ENCODE measurements at regions not wholly inside any gene's neighbourhood (a gene's known extent, or its start where the extent isn't known, plus 50 kb on each side); places are given as distances from the start of the nearest gene placed in this dataset.

DNA sequence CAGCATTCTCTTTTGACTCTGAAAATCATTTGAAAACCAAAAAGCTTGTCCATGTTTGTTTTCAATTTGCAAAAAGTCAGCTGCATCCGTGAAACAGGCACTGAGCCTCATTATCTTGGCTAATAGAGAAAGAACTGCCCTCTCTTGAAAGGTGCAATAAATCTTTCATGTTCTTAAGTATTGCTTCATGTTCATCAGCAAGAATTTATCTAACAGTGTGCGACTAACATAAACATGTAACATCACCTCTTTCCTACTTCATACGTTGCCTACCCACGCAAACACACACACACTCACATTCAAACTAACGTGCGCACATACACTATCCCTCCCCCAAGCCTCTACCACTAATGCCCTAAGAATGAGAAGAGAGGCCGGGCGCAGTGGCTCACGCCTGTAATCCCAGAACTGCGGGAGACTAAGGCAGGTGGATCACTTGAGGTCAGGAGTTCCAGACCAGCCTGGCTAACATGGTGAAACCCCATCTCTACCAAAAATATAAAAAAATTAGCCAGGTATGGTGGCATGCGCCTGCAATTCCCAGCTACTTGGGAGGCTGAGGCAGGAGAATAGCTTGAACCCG lies 629.7 kb upstream of the ZNF608 start:
- FAIRE-seq (no peak), DNase-seq (ENCODE audit: insufficient read length) (no peak)

GRCh38 chr5:125377141-125377540 lies 630.7 kb upstream of the ZNF608 start:
- DNase-seq (ENCODE audit: insufficient read length) (no peak), FAIRE-seq (no peak)
- TF ChIP-seq POLR2A (IDR thresholded peaks at IDR 0.05; ENCODE audit: low read depth, low read length) (no peak), TAF1 (IDR thresholded peaks at IDR 0.05; ENCODE audit: borderline replicate concordance, low read depth, low read length) (no peak), POLR2AphosphoS5 (IDR thresholded peaks at IDR 0.05; ENCODE audit: low read depth, low read length) (no peak)

More for the DNA sequence above, 629.7 kb upstream of the ZNF608 start:
- TF ChIP-seq TAF1 (IDR thresholded peaks at IDR 0.05; ENCODE audit: borderline replicate concordance, low read depth, low read length) (no peak), POLR2A (IDR thresholded peaks at IDR 0.05; ENCODE audit: low read depth, low read length) (no peak), POLR2AphosphoS5 (IDR thresholded peaks at IDR 0.05; ENCODE audit: low read depth, low read length) (no peak)

- TF ChIP-seq POLR2AphosphoS5 (IDR thresholded peaks at IDR 0.05; ENCODE audit: low read depth, low read length) (no peak), POLR2A (IDR thresholded peaks at IDR 0.05; ENCODE audit: low read depth, low read length) (no peak), TAF1 (IDR thresholded peaks at IDR 0.05; ENCODE audit: borderline replicate concordance, low read depth, low read length) (no peak)
- FAIRE-seq: no peak
- no peak for DNase-seq (ENCODE audit: insufficient read length)
Measured at GRCh38 chr5:125381290-125381689, 634.9 kb upstream of the ZNF608 start.

GRCh38 chr5:125384071-125384470 lies 637.6 kb upstream of the ZNF608 start:
- TF ChIP-seq POLR2A (IDR thresholded peaks at IDR 0.05; ENCODE audit: low read depth, low read length): no peak
- no peak for TF ChIP-seq TAF1 (IDR thresholded peaks at IDR 0.05; ENCODE audit: borderline replicate concordance, low read depth, low read length)
- TF ChIP-seq POLR2AphosphoS5 (IDR thresholded peaks at IDR 0.05; ENCODE audit: low read depth, low read length): no peak
- FAIRE-seq: no peak
- no peak for DNase-seq (ENCODE audit: insufficient read length)

DNA sequence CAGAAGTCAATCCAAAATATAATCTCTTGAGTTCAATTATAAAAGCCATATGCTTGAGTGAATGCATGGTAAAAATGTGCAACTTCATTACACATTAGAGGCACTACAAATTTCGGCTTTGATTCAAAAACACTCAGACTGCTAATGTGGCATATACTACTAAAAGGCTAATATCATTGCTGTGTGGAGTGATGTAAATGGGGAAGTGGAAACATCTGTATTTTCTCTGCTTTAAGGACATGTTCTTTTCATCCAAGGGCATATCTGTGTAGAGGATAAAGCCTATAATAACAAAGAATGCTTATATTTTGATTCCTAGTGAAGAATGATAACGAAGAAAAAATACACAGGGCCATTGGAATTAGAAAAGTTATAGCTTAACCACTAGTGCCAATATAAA lies 643.9 kb upstream of the ZNF608 start:
- TF ChIP-seq TAF1 (IDR thresholded peaks at IDR 0.05; ENCODE audit: borderline replicate concordance, low read depth, low read length) (no peak), POLR2A (IDR thresholded peaks at IDR 0.05; ENCODE audit: low read depth, low read length) (no peak), POLR2AphosphoS5 (IDR thresholded peaks at IDR 0.05; ENCODE audit: low read depth, low read length) (no peak)
- DNase-seq (ENCODE audit: insufficient read length): no peak
- no peak for FAIRE-seq

GRCh38 chr5:125393221-125393815 lies 646.9 kb upstream of the ZNF608 start:
- TF ChIP-seq TAF1 (IDR thresholded peaks at IDR 0.05; ENCODE audit: borderline replicate concordance, low read depth, low read length): no peak
- no peak for TF ChIP-seq POLR2AphosphoS5 (IDR thresholded peaks at IDR 0.05; ENCODE audit: low read depth, low read length)
- TF ChIP-seq POLR2A (IDR thresholded peaks at IDR 0.05; ENCODE audit: low read depth, low read length): no peak
- DNase-seq (ENCODE audit: insufficient read length) (no peak), FAIRE-seq (no peak)

DNA sequence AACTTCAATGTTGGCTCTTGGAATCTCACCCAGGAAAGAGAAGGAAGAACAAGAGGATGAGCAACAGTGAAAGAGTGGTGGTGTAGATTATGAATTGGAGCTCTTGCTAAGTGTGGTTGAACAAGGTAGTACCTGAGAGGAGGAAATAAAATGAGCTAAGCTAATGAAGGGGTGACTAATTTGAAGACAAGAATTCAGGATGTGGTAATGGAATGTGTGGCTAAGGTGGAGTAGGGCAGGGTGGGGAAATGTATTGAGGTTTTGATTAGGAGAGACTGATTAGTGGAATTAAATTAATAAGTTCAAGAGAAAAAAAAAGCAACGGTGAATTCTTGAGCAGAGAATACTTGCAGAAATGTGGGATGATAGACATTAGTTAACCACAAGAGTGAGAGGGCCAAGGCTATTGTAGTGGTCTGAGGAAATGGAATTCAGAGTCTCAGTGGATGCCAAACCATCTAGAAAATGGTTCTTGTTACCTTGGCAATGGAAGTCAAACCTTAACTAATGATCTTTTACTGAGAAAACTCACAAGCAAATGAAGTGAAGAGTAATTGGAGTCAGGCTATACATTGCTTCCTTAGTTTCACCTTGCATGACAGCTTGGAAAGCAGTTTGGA lies 648.3 kb upstream of the ZNF608 start:
- DNase-seq (ENCODE audit: insufficient read length) (no peak), FAIRE-seq (no peak)
- no peak for TF ChIP-seq TAF1 (IDR thresholded peaks at IDR 0.05; ENCODE audit: borderline replicate concordance, low read depth, low read length)
- no peak for TF ChIP-seq POLR2AphosphoS5 (IDR thresholded peaks at IDR 0.05; ENCODE audit: low read depth, low read length)
- TF ChIP-seq POLR2A (IDR thresholded peaks at IDR 0.05; ENCODE audit: low read depth, low read length): no peak

DNA sequence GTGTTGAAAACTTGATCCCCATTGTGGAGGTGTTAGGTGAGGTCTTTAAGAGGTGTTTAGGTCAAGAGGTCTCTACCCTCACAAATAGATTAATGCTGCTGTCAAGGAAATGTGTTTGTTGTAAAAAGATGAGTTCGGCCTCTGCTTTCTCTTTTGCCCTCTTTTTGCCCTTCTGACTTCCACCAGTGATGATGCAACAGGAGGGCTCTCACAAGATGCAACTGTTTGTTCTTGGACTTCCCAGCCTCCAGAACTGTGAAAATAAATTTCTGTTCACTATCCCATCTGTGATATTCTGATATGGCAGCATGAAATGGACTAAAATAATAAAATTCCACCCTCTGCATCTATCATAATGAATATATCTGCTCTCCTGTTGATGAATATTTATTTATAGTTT lies 650.0 kb upstream of the ZNF608 start:
- DNase-seq (ENCODE audit: insufficient read length) (no peak), FAIRE-seq (no peak)
- TF ChIP-seq TAF1 (IDR thresholded peaks at IDR 0.05; ENCODE audit: borderline replicate concordance, low read depth, low read length): no peak
- TF ChIP-seq POLR2A (IDR thresholded peaks at IDR 0.05; ENCODE audit: low read depth, low read length): no peak
- no peak for TF ChIP-seq POLR2AphosphoS5 (IDR thresholded peaks at IDR 0.05; ENCODE audit: low read depth, low read length)

DNA sequence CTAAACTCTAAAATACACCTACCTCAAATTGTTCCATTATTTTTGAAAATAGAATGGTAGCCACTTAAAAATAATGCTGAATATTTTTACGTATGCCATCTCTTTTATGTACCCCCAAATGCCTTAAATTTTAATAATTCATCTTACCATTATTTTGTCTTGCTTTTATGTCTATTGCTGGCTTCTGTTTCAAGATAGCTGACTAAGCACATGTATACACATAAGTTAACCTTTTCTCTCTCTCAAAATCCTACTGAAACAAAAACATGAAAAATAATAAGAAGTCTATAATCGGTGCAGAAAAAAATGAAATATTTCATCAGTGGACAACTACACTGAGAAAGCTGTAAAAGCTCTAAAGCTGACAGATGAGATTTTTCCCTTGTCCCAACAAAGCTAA lies 652.0 kb upstream of the ZNF608 start:
- DNase-seq (ENCODE audit: insufficient read length) (no peak), FAIRE-seq (no peak)
- TF ChIP-seq POLR2AphosphoS5 (IDR thresholded peaks at IDR 0.05; ENCODE audit: low read depth, low read length): no peak
- no peak for TF ChIP-seq POLR2A (IDR thresholded peaks at IDR 0.05; ENCODE audit: low read depth, low read length)
- TF ChIP-seq TAF1 (IDR thresholded peaks at IDR 0.05; ENCODE audit: borderline replicate concordance, low read depth, low read length): no peak

DNA sequence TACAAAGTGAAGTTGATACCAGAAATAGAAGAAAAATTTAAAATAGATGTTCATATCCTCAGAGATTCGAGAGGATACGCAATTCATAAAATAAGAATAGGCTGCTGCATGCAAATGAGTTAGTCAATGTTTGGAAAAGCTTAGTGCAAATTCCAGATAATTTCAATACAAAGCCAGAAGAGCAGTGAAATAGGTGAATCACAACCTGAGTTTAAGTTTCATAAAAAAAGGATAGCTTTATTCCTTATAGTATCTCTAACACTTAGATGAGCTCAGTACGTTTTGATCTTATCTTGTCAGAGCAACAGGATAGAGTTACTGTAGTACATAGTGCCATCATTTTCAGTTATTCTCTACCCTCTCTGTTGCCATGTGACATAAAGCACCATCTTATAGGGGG lies 653.4 kb upstream of the ZNF608 start:
- DNase-seq (ENCODE audit: insufficient read length) (no peak), FAIRE-seq (no peak)
- TF ChIP-seq TAF1 (IDR thresholded peaks at IDR 0.05; ENCODE audit: borderline replicate concordance, low read depth, low read length) (no peak), POLR2A (IDR thresholded peaks at IDR 0.05; ENCODE audit: low read depth, low read length) (no peak), POLR2AphosphoS5 (IDR thresholded peaks at IDR 0.05; ENCODE audit: low read depth, low read length) (no peak)

DNA sequence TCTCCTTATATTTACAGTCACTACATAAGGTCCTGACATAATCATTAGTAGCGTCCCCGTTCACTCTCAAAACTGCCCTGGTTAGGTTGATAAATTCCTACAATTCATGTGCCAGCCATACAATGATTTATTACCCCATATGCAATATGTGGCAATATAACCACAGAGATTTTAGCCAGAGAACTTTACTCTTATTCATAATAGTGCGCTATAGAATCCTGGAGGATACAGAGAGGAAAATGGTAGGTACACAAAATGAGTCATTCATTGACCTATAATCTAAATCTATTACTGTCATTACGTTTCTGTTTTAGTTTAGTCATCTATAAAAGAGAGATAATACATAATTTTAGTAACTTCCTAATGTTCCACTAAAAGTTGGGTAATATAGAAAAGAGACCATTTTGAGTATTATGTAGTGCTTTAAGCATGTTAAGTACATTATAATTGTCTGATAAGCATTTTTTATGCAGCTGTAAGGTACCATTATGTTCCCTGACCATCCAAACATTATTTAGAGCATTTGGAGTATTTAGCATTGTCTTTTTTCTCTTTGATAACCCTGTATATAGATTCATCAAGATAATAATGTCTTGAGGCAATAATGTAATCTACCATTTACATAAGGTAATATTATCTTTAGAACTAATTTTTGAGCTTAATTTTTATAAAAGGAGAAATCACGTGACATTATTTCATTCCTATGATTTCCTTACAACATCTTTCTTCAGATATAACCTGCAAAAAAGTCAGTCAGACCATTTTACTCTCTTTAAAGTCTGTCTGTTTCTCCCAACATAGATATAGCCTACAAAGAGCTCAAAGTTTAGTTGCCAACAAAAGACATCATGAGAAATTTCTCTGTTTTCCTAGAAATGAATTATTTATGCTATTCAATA lies 655.5 kb upstream of the ZNF608 start:
- no peak for TF ChIP-seq TAF1 (IDR thresholded peaks at IDR 0.05; ENCODE audit: borderline replicate concordance, low read depth, low read length)
- no peak for TF ChIP-seq POLR2A (IDR thresholded peaks at IDR 0.05; ENCODE audit: low read depth, low read length)
- no peak for TF ChIP-seq POLR2AphosphoS5 (IDR thresholded peaks at IDR 0.05; ENCODE audit: low read depth, low read length)
- DNase-seq (ENCODE audit: insufficient read length) (no peak), FAIRE-seq (no peak)

Measured in GM12892 (cell line).